ENCODE measurements at regions not wholly inside any gene's neighbourhood (a gene's known extent, or its start where the extent isn't known, plus 50 kb on each side); places are given as distances from the start of the nearest gene placed in this dataset.

DNA sequence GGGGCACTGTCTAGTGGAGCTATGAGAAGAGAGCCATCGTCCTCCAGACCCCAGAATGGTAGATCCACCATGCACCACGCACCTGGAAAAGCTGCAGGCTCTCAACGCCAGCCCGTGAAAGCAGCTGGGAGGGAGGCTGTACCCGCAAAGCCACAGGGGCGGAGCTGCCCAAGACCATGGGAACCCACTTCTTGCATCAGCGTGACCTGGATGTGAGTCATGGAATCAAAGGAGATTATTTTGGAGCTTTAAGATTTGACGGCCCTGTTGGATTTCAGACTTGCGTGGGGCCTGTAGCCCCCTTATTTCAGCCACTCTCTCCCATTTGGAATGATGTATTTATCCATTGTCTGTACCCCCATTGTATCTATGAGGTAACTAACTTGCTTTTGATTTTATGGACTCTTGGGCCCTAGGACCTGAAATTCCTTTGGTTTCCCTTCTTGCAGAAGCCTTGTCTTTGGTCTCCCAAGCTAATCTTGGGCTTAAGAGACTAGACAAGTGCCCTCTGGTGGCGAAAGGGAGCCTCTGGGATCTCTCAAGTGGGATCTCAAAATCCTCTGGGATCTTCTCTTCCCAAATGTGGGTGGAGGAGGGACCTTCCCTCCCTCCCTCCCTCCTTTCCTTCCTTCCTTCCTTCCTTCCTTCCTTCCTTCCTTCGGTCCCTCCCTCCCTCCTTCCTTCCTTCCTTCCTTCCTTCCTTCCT, 58.2 kb upstream of the HAPSTR1 start:
- Histone ChIP-seq H3K4me3 (ENCODE audit: low read length) (no peak overlapping the region), H3K27ac (ENCODE audit: low read depth in 1 of 2, low read length in 2 of 2) (no peak overlapping the region), H3K27me3 (ENCODE audit: control insufficient read depth in 1 of 2, insufficient read depth in 2 of 2, low read length in 2 of 2) (no peaks in the 10 kb centered on the region), H3K4me1 (ENCODE audit: insufficient read depth, low read length) (no peaks in the 10 kb centered on the region), H3K9me3 (ENCODE audit: control insufficient read depth in 1 of 2, insufficient read depth in 1 of 2, low read length in 2 of 2) (no peaks in the 10 kb centered on the region), H3K36me3 (ENCODE audit: insufficient read depth, low read length) (no peaks in the 10 kb centered on the region)
- DNase-seq: peak in 3 of 14 experiments; percentile 22 to 35 (median 25)
- Mint-ChIP-seq H3K4me3 (no peak overlapping the region), H3K9me3 (no peaks in the 10 kb centered on the region), H3K36me3 (ENCODE audit: low read depth) (no peaks in the 10 kb centered on the region), H3K4me1 (ENCODE audit: low read depth) (no peaks in the 10 kb centered on the region), H3K27me3 (no peaks in the 10 kb centered on the region), H3K27ac (no peak overlapping the region)
- no peak for TF ChIP-seq CTCF (IDR thresholded peaks at IDR 0.05)
- intact Hi-C loops (cut with DNase I, micrococcal nuclease): no loop called here
- CTCF ChIA-PET: interaction anchor here (0.7 to 1.5 kb wide), 2 partner anchors 13 to 97 kb away, joined by 3 to 4 read pairs; no protein-coding TSS in a partner anchor
- no peak for ATAC-seq (ENCODE audit: poor library complexity)
- POLR2A ChIA-PET: no interaction called here

DNA sequence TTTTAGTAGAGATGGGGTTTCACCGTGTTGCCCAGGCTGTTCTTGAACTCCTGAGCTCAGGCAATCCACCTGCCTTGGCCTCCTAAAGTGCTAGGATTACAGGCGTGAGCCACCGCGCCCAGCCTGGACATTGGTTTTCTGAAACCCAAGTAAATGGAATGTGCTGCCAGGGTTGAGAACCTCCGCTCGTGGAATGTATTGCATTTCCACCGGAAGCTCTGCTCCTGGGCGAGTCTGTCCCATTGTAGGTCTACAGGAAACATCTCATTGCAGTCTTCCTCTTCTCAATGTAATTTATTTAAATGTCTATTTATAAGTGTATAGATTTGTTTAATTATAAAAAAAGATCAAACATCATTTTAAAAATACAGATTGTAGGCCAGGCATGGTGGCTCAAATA, 57.4 kb upstream of the HAPSTR1 start:
- no peak for DNase-seq
- intact Hi-C loops (cut with DNase I, micrococcal nuclease): no loop called here
- no peaks in the 10 kb centered on the region for H3K36me3 Mint-ChIP-seq (ENCODE audit: low read depth)
- no peak overlapping the region for H3K4me3 Mint-ChIP-seq
- H3K27ac ChIP-seq (ENCODE audit: low read depth in 1 of 2, low read length in 2 of 2): no peak overlapping the region
- POLR2A ChIA-PET: no interaction called here
- no peak for ATAC-seq (ENCODE audit: poor library complexity)
- H3K9me3 ChIP-seq (ENCODE audit: control insufficient read depth in 1 of 2, insufficient read depth in 1 of 2, low read length in 2 of 2): no peaks in the 10 kb centered on the region
- H3K4me3 ChIP-seq (ENCODE audit: low read length): no peak overlapping the region
- H3K4me1 ChIP-seq (ENCODE audit: insufficient read depth, low read length): no peaks in the 10 kb centered on the region
- H3K36me3 ChIP-seq (ENCODE audit: insufficient read depth, low read length): no peaks in the 10 kb centered on the region
- no peaks in the 10 kb centered on the region for H3K9me3 Mint-ChIP-seq
- CTCF ChIA-PET: interaction anchor here (1.5 kb wide), 1 partner anchor 98 kb away, joined by 3 read pairs; no protein-coding TSS in a partner anchor
- no peak for TF ChIP-seq CTCF (IDR thresholded peaks at IDR 0.05)
- no peaks in the 10 kb centered on the region for H3K4me1 Mint-ChIP-seq (ENCODE audit: low read depth)
- H3K27me3 Mint-ChIP-seq: no peaks in the 10 kb centered on the region
- H3K27me3 ChIP-seq (ENCODE audit: control insufficient read depth in 1 of 2, insufficient read depth in 2 of 2, low read length in 2 of 2): no peaks in the 10 kb centered on the region
- H3K27ac Mint-ChIP-seq: no peak overlapping the region

GRCh38 chr16:9035996-9036395, 55.4 kb upstream of the HAPSTR1 start:
- H3K36me3 Mint-ChIP-seq (ENCODE audit: low read depth): no peaks in the 10 kb centered on the region
- Histone ChIP-seq H3K27me3 (ENCODE audit: control insufficient read depth in 1 of 2, insufficient read depth in 2 of 2, low read length in 2 of 2) (no peaks in the 10 kb centered on the region), H3K27ac (ENCODE audit: low read depth in 1 of 2, low read length in 2 of 2) (no peak overlapping the region), H3K36me3 (ENCODE audit: insufficient read depth, low read length) (no peaks in the 10 kb centered on the region), H3K4me3 (ENCODE audit: low read length) (no peak overlapping the region), H3K9me3 (ENCODE audit: control insufficient read depth in 1 of 2, insufficient read depth in 1 of 2, low read length in 2 of 2) (no peaks in the 10 kb centered on the region), H3K4me1 (ENCODE audit: insufficient read depth, low read length) (no peaks in the 10 kb centered on the region)
- no peak overlapping the region for H3K4me3 Mint-ChIP-seq
- no peak for DNase-seq
- no peaks in the 10 kb centered on the region for H3K9me3 Mint-ChIP-seq
- ATAC-seq (ENCODE audit: poor library complexity): no peak
- POLR2A ChIA-PET: no interaction called here
- intact Hi-C loops (cut with DNase I, micrococcal nuclease): no loop called here
- no peak for TF ChIP-seq CTCF (IDR thresholded peaks at IDR 0.05)
- CTCF ChIA-PET: no interaction called here
- no peaks in the 10 kb centered on the region for H3K27me3 Mint-ChIP-seq
- no peaks in the 10 kb centered on the region for H3K4me1 Mint-ChIP-seq (ENCODE audit: low read depth)
- no peak overlapping the region for H3K27ac Mint-ChIP-seq
